ENCODE measurements at regions not wholly inside any gene's neighbourhood (a gene's known extent, or its start where the extent isn't known, plus 50 kb on each side); places are given as distances from the start of the nearest gene placed in this dataset.
A peak's percentile ranks its signal among the peaks of the same experiment; 100 is the strongest.
"Not testable (repeated sequence)": the region's sequence is repeated elsewhere in the genome, so short reads cannot be mapped to it uniquely, and the experiment has no call there.

DNA sequence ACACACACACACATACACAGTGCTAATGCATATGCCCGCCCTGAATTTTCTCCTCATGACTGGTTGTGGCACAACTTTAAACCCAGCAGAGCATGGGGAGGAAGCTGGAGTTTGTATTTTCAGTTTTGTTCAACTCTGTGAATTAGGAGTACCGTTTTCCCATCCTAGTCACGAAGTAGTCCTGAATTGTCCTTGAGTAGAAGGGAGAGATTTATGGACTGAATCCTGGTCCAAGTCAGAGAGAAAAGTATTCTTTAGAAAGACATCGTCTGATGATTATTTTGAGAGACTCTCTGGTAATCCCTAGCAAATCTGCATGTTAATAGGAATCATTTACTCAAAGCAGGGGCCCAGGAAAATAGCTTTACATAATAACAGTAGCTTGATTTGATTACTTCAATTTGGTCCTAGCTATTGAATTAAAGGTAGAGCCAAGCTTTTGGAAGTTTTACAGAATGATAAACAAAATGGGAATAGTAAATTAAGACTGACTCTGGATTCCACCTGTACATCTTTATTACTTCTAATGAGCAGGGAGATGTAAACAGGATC is 60.5 kb upstream of the OLIG2 start:
- Histone ChIP-seq H3K27ac (no peak overlapping the region), H3K9me3 (replicated peaks in 1 of 11) (peaks cover 0 to 23% (median 8%) of the 10 kb centered on the region in 11 experiments; a peak in 14 of 22 replicates), H3K4me2 (peak overlapping the region in 7 of 11 experiments; percentile 17 to 61 (median 51); a peak in 8 of 22 replicates), H3K27me3 (no peaks in the 10 kb centered on the region), H4K20me1 (no peaks in the 10 kb centered on the region), H3K4me3 (no peak overlapping the region), H3K36me3 (no peaks in the 10 kb centered on the region), H3K9ac (no peak overlapping the region), H3K4me1 (peaks cover 7 to 32% (median 20%) of the 10 kb centered on the region in 10 experiments; a peak in 19 of 20 replicates)
- no peak for TF ChIP-seq Cebpa-rat (IDR thresholded peaks at IDR 0.05)

DNA sequence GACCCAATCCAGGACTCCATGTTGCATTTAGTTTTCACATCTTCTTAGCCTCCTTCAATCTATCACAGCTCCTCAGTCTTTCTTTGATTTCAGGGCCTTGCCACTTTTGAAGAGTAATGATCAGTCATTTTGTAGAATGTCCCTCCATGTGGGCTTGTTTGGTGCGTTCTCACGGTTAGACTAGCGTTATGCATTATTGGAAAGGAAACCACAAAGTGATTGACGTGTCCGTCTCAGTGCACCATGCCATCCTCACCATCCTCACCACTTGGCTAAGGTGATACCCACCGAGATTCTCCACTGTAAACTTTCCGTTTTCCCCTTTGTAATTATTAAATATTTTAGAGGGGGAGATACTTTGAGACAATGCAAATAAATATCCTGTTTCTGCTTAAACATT is 59.6 kb upstream of the OLIG2 start:
- no peak for TF ChIP-seq Cebpa-rat (IDR thresholded peaks at IDR 0.05)
- no peak overlapping the region for H3K27ac ChIP-seq
- H3K9ac ChIP-seq, result no peak overlapping the region
- peaks cover 0 to 21% (median 6%) of the 10 kb centered on the region in 11 experiments; a peak in 14 of 22 replicates for H3K9me3 ChIP-seq (replicated peaks in 1 of 11)
- no peaks in the 10 kb centered on the region for H3K36me3 ChIP-seq
- peak overlapping the region in 8 of 11 experiments; percentile 9 to 61 (median 52); a peak in 15 of 22 replicates for H3K4me2 ChIP-seq
- no peaks in the 10 kb centered on the region for H4K20me1 ChIP-seq
- H3K4me1 ChIP-seq, result peaks cover 7 to 32% (median 20%) of the 10 kb centered on the region in 10 experiments; a peak in 19 of 20 replicates
- no peaks in the 10 kb centered on the region for H3K27me3 ChIP-seq
- no peak overlapping the region for H3K4me3 ChIP-seq

DNA sequence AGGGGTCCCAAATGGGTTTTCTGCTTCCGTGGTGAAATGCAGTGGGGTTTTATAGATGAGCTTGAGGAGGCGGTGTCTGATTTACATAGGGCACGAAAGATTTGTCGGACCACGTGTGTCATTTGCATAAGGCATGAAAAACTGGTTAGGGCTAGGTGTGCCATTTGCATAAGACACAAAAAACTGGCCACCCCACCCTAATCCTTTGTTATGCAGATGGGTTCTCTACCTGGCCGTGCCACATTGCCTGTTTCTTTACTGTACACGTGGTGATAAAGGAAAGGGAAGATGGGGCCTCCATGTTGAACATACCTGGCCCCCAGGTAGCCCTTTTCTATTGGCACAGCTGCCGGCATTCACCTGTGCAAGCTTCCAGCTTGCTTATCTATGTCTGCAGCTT is 57.6 kb upstream of the OLIG2 start:
- H3K4me1 ChIP-seq, result peaks cover 7 to 24% (median 18%) of the 10 kb centered on the region in 10 experiments; a peak in 19 of 20 replicates
- H3K4me3 ChIP-seq, H3K27ac ChIP-seq, H4K20me1 ChIP-seq, H3K4me2 ChIP-seq, H3K27me3 ChIP-seq, H3K9ac ChIP-seq, H3K36me3 ChIP-seq: not testable (repeated sequence)
- H3K9me3 ChIP-seq (replicated peaks in 1 of 11), result peaks cover 0 to 15% (median 0%) of the 10 kb centered on the region in 11 experiments; a peak in 6 of 22 replicates

DNA sequence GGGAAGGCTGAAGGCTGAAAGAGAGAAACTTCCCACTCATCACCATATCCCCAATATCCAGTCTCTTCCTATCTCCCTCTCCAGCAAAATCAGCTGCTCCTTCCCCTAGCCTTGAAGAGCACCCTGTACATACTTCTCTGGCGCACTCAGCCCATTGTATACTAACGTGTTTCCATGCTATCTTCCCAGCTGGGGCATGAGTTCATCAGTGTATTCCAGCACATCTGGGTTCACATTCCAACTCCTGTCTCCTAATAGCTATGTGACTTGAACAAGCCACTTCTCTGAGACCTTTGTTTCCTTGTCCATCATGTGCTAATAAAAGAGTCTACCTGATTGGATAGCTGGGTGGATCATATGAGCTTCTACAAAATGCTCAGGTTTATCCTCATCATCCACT is 51.1 kb upstream of the OLIG2 start:
- H3K9me3 ChIP-seq (replicated peaks in 1 of 11), result 0 out of 22 replicates have a peak, but pooled peaks cover 0 to 4% (median 0%) of the 10 kb centered on the region in 11 experiments
- H3K27ac ChIP-seq, result no peak overlapping the region
- H3K4me2 ChIP-seq, result no peak overlapping the region
- no peak overlapping the region for H3K9ac ChIP-seq
- no peak for TF ChIP-seq Cebpa-rat (IDR thresholded peaks at IDR 0.05)
- H4K20me1 ChIP-seq, result no peaks in the 10 kb centered on the region
- H3K4me1 ChIP-seq, result peaks cover 8 to 31% (median 13%) of the 10 kb centered on the region in 10 experiments; a peak in 18 of 20 replicates
- H3K27me3 ChIP-seq, result no peaks in the 10 kb centered on the region
- H3K4me3 ChIP-seq, result no peak overlapping the region
- H3K36me3 ChIP-seq, result no peaks in the 10 kb centered on the region

- no peaks in the 10 kb centered on the region for H3K36me3 ChIP-seq
- no peak overlapping the region for H3K9ac ChIP-seq
- H3K4me1 ChIP-seq, result peaks cover 9 to 37% (median 13%) of the 10 kb centered on the region in 10 experiments; a peak in 18 of 20 replicates
- H3K9me3 ChIP-seq (replicated peaks in 1 of 11), result 0 out of 22 replicates have a peak, but pooled peaks cover 0 to 4% (median 0%) of the 10 kb centered on the region in 11 experiments
- H3K27ac ChIP-seq, result no peak overlapping the region
- no peak overlapping the region for H3K4me3 ChIP-seq
- no peaks in the 10 kb centered on the region for H3K27me3 ChIP-seq
- H3K4me2 ChIP-seq, result peak overlapping the region in 3 of 11 experiments; percentile 19 to 80 (median 71); a peak in 6 of 22 replicates
- H4K20me1 ChIP-seq, result no peaks in the 10 kb centered on the region
- no peak for TF ChIP-seq Cebpa-rat (IDR thresholded peaks at IDR 0.05)
Measured at GRCh38 chr21:32975811-32976431, 49.8 kb upstream of the OLIG2 start.
